ENCODE measurements at regions not wholly inside any gene's neighbourhood (a gene's known extent, or its start where the extent isn't known, plus 50 kb on each side); places are given as distances from the start of the nearest gene placed in this dataset.

DNA sequence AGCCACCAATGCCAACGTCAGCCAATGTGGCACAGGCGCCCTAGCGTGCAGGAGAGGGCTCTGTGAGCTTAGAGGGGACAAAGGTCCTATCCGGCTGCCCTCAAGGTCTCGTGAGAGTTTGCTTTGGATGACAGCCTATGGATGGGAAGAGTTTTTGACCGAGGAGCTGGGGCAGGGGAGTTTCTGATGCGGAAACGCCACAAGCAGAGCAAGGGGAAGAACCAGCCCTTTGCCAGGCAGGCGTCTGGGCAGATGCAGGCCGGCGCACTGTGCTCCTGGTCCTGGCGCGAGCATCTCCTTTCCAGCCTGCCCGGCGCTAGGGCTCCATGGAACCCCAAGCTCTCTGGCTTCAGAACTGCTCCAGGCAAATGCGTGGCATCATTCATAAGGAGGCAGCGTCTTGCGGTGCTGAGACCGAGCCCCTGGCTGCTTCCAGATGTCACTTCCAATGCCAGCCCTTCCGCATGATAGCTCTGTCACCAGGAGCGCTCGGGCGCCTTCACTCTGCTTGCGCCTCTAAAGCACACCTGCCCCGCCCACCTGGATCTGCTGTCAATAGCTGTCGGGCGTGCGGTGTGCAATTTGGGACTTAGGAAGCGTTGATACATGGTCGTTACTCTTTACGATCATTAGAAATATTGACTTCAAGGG lies 374.9 kb upstream of the IRX1 start:
- TF ChIP-seq, protein P1, sequence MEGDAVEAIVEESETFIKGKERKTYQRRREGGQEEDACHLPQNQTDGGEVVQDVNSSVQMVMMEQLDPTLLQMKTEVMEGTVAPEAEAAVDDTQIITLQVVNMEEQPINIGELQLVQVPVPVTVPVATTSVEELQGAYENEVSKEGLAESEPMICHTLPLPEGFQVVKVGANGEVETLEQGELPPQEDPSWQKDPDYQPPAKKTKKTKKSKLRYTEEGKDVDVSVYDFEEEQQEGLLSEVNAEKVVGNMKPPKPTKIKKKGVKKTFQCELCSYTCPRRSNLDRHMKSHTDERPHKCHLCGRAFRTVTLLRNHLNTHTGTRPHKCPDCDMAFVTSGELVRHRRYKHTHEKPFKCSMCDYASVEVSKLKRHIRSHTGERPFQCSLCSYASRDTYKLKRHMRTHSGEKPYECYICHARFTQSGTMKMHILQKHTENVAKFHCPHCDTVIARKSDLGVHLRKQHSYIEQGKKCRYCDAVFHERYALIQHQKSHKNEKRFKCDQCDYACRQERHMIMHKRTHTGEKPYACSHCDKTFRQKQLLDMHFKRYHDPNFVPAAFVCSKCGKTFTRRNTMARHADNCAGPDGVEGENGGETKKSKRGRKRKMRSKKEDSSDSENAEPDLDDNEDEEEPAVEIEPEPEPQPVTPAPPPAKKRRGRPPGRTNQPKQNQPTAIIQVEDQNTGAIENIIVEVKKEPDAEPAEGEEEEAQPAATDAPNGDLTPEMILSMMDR (IDR thresholded peaks at IDR 0.05): no peak
- no peak for TF ChIP-seq ZFX (IDR thresholded peaks at IDR 0.05; ENCODE audit: borderline replicate concordance)
